ENCODE measurements at regions not wholly inside any gene's neighbourhood (a gene's known extent, or its start where the extent isn't known, plus 50 kb on each side); places are given as distances from the start of the nearest gene placed in this dataset.

DNA sequence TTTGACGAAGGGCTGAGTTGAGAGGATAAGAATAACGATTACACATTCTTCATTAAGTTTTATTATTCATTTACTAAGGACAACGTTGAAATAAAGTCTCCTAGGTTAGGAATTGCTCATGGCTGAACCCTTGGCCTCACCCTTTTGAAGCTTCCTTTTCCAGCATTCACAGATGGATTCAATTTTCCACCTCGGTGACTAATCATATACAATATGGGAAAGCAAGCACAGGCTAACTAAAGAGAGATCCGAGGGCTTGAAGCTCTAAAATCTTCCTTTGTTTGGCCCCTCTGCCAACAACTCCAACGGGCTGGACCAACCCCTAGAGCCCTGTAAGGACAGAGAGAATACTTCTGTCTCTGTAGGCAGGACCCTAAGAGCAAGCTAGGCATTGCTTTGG is 159.5 kb downstream of the SOD2 start:
- no peaks in the 10 kb centered on the region for H3K27me3 ChIP-seq (ENCODE audit: control insufficient read depth, insufficient read depth, low read length)
- ChIA-PET CTCF (no interaction called here), POLR2A (no interaction called here)
- no peak overlapping the region for H3K4me3 ChIP-seq (ENCODE audit: low read depth, low read length)
- TF ChIP-seq, protein P1, sequence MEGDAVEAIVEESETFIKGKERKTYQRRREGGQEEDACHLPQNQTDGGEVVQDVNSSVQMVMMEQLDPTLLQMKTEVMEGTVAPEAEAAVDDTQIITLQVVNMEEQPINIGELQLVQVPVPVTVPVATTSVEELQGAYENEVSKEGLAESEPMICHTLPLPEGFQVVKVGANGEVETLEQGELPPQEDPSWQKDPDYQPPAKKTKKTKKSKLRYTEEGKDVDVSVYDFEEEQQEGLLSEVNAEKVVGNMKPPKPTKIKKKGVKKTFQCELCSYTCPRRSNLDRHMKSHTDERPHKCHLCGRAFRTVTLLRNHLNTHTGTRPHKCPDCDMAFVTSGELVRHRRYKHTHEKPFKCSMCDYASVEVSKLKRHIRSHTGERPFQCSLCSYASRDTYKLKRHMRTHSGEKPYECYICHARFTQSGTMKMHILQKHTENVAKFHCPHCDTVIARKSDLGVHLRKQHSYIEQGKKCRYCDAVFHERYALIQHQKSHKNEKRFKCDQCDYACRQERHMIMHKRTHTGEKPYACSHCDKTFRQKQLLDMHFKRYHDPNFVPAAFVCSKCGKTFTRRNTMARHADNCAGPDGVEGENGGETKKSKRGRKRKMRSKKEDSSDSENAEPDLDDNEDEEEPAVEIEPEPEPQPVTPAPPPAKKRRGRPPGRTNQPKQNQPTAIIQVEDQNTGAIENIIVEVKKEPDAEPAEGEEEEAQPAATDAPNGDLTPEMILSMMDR (IDR thresholded peaks at IDR 0.05; ENCODE audit: low read depth, low read length) = no peak
- DNase-seq (ENCODE audit: low read depth, low spot score) = no peak
- no peak overlapping the region for H3K27ac ChIP-seq (ENCODE audit: low read depth, low read length)
- H3K9me3 ChIP-seq (ENCODE audit: control insufficient read depth, insufficient read depth, low read length) = no peaks in the 10 kb centered on the region

- Histone ChIP-seq H3K27ac (ENCODE audit: low read depth, low read length) (no peak overlapping the region), H3K27me3 (ENCODE audit: control insufficient read depth, insufficient read depth, low read length) (no peaks in the 10 kb centered on the region), H3K9me3 (ENCODE audit: control insufficient read depth, insufficient read depth, low read length) (no peaks in the 10 kb centered on the region), H3K4me3 (ENCODE audit: low read depth, low read length) (no peak overlapping the region)
- POLR2A ChIA-PET = no interaction called here
- no peak for DNase-seq (ENCODE audit: low read depth, low spot score)
- TF ChIP-seq, protein P1 (IDR thresholded peaks at IDR 0.05; ENCODE audit: low read depth, low read length) = no peak
- CTCF ChIA-PET = no interaction called here
Measured at GRCh38 chr6:159533016-159533415, 160.0 kb downstream of the SOD2 start.

GRCh38 chr6:159532155-159532554 is 160.9 kb downstream of the SOD2 start:
- Histone ChIP-seq H3K4me3 (ENCODE audit: low read depth, low read length) (no peak overlapping the region), H3K27me3 (ENCODE audit: control insufficient read depth, insufficient read depth, low read length) (no peaks in the 10 kb centered on the region), H3K9me3 (ENCODE audit: control insufficient read depth, insufficient read depth, low read length) (no peaks in the 10 kb centered on the region), H3K27ac (ENCODE audit: low read depth, low read length) (no peak overlapping the region)
- POLR2A ChIA-PET = no interaction called here
- CTCF ChIA-PET = no interaction called here
- DNase-seq (ENCODE audit: low read depth, low spot score) = no peak
- TF ChIP-seq, protein P1 (IDR thresholded peaks at IDR 0.05; ENCODE audit: low read depth, low read length) = no peak

- POLR2A ChIA-PET = no interaction called here
- DNase-seq (ENCODE audit: low read depth, low spot score) = no peak
- CTCF ChIA-PET = interaction anchor here (2.1 kb wide), 1 partner anchor 10 kb away, joined by 5 read pairs; no protein-coding TSS in a partner anchor
- TF ChIP-seq, protein P1 (IDR thresholded peaks at IDR 0.05; ENCODE audit: low read depth, low read length) = no peak
- H3K9me3 ChIP-seq (ENCODE audit: control insufficient read depth, insufficient read depth, low read length) = no peaks in the 10 kb centered on the region; the same call in 1 of the 2 replicates
- H3K27ac ChIP-seq (ENCODE audit: low read depth, low read length) = no peak overlapping the region
- H3K27me3 ChIP-seq (ENCODE audit: control insufficient read depth, insufficient read depth, low read length) = no peaks in the 10 kb centered on the region
- H3K4me3 ChIP-seq (ENCODE audit: low read depth, low read length) = no peak overlapping the region
Measured at GRCh38 chr6:159529934-159530333, 163.1 kb downstream of the SOD2 start.

DNA sequence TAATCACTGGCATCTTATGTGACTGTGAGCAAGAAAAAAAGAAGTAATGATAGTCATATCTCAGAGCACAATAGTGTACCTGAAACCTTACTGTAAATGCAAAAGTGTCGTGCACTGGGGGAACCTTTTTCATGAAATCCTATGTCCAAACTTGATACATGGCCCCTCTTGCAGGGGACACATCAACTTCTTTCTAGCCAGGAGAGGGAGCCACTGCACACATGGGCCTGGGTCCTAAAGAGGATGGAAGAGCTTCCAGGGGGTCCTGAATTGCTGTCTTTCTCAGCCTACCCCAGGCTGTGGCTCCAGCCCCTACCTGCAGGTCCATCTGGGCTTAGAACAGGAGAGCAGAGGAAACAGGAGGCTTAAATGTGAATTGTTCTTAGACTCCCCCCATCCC is 165.7 kb downstream of the SOD2 start:
- Histone ChIP-seq H3K27ac (ENCODE audit: low read depth, low read length) (no peak overlapping the region), H3K9me3 (ENCODE audit: control insufficient read depth, insufficient read depth, low read length) (no peaks in the 10 kb centered on the region; the same call in 1 of the 2 replicates), H3K27me3 (ENCODE audit: control insufficient read depth, insufficient read depth, low read length) (no peaks in the 10 kb centered on the region), H3K4me3 (ENCODE audit: low read depth, low read length) (no peak overlapping the region)
- ChIA-PET POLR2A (no interaction called here), CTCF (no interaction called here)
- TF ChIP-seq, protein P1 (IDR thresholded peaks at IDR 0.05; ENCODE audit: low read depth, low read length) = no peak
- DNase-seq (ENCODE audit: low read depth, low spot score) = no peak
